Ovary (tissue), 3 donors: ENCODE measurements at regions not wholly inside any gene's neighbourhood (a gene's known extent, or its start where the extent isn't known, plus 50 kb on each side); places are given as distances from the start of the nearest gene placed in this dataset.

Source experiments
- EP300 ChIP-seq: sonication (generic); formaldehyde crosslinking; IDR thresholded peaks from one replicate; pipeline ENCODE4 v1.6.1; 2017; ENCODE audit warnings: antibody characterized with exemption
- POLR2A ChIP-seq: fragments of 450-650 bp; IDR thresholded peaks from one replicate; pipeline ENCODE4 v1.6.1; 2017; ENCODE audit warnings: antibody characterized with exemption, mild to moderate bottlenecking, moderate library complexity
- TF ChIP-seq, protein P1 (sequence below), 3 donors: fragments of 450-650 bp in 2 of 3; fragments of 200-600 bp in 1 of 3; IDR thresholded peaks; one replicate each; pipeline versions ENCODE4 v1.5.1 to v1.8.0; 2016 to 2022; ENCODE audit warnings: antibody characterized with exemption in 3 of 3, mild to moderate bottlenecking in 1 of 3
- donor health status: DM: no; HTN: no; CAD: no.

DNA sequence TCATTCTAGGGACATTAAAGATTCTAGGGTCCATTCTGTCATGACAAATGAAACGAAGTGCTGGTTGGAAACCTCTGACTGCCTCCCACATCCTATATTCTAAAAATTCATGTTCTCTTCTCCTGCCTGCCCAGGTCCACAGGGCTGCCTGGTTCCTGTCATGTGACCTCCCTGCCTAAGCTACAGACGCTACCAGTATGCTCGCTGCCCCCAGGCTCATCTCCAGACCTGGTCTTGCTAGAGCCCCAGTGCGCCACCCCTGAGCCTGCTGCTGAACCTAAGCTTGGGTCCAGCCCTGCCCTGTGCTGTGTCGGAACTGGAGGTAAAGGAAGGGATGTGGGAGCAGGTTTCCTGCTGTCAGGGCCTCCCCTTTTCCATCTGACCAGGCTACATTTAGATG, 231.6 kb upstream of the CDH5 start:
- TF ChIP-seq, protein P1, sequence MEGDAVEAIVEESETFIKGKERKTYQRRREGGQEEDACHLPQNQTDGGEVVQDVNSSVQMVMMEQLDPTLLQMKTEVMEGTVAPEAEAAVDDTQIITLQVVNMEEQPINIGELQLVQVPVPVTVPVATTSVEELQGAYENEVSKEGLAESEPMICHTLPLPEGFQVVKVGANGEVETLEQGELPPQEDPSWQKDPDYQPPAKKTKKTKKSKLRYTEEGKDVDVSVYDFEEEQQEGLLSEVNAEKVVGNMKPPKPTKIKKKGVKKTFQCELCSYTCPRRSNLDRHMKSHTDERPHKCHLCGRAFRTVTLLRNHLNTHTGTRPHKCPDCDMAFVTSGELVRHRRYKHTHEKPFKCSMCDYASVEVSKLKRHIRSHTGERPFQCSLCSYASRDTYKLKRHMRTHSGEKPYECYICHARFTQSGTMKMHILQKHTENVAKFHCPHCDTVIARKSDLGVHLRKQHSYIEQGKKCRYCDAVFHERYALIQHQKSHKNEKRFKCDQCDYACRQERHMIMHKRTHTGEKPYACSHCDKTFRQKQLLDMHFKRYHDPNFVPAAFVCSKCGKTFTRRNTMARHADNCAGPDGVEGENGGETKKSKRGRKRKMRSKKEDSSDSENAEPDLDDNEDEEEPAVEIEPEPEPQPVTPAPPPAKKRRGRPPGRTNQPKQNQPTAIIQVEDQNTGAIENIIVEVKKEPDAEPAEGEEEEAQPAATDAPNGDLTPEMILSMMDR (IDR thresholded peaks at IDR 0.05), result no peak
- TF ChIP-seq EP300 (no peak), POLR2A (no peak)
